CD1c-positive myeloid dendritic cell (primary cell): ENCODE measurements at regions not wholly inside any gene's neighbourhood (a gene's known extent, or its start where the extent isn't known, plus 50 kb on each side); places are given as distances from the start of the nearest gene placed in this dataset.
"Not testable (repeated sequence)": the region's sequence is repeated elsewhere in the genome, so short reads cannot be mapped to it uniquely, and the experiment has no call there.

Source experiments
- DNase-seq: peaks from one replicate; pipeline ENCODE4 v3.0.0-alpha.2; 2016; ENCODE audit errors: extremely low spot score

DNA sequence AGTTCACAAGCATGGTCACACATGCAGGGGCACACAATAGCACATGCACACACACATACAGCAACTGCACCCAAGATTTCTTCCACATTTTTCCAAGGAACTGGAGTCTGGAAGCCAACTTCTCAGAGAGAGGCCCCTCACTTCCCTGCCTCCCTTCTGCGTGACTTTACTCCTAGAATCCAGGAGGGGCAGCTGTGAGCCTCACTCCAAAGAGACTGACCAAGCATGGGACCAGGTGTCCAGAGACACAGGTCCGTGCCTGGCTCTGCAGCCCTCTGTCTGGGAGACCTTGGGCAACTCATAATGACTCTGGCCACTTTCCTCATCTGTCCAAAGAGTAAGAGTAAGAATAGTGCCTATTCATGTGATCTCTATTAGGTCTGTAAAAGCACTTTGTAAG, 104.7 kb upstream of the TMEM132E start:
- DNase-seq: no peak

DNA sequence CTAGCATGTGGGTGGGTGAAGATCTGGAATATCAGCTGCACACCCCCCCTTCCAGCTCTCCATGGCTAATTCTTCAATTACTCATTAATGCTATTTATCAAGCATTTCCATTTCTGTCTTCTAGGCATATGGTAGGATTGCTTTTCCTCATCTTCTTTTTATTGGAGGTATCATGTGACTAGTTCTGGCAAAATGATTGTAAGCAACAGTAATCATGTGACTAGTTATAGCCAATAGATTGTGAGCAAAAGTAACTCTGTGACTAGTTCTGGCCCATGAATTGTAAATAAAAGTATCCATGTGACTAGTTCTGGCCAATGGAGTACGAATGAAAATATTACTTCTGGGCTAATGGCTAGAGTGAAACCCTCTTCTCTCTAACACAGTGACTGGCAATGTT, 107.0 kb upstream of the TMEM132E start:
- no peak for DNase-seq

DNA sequence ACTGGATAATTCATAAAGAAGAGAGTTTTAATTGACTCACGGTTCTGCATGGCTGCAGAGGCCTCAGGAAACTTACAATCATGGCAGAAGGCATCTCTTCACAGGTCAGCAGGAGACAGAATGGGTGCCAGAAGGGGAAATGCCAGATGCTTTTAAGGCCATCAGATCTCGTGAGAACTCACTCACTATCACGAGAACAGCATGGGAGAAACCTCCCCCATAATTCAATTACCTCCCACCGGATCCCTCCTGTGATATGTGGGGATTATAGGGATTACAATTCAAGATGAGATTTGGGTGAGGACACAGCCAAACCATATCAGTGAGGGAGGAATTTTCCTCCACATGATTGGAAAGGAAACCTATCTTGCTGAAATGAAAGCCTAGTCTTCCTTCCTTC, 108.1 kb upstream of the TMEM132E start:
- DNase-seq: not testable (repeated sequence)

DNA sequence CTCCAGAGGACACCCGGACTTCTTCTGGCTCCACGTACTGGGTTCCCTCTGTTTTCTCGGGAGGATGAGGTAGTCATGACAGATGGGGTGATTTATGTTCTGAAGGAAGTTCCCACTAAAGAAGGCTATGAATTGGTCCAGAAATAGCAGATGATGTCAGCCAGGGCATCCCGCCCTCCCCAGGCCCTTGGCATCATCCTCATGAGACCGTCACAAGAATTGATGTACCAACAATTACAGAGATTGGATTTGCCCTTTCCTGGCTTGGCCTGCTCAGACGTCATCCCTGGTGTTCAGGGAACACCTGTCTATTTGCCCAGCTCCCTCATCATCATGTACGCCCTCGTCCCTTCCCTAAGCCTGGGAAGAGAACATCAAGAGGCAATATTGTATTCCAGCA, 102.8 kb upstream of the CCL1 start:
- DNase-seq: no peak

DNA sequence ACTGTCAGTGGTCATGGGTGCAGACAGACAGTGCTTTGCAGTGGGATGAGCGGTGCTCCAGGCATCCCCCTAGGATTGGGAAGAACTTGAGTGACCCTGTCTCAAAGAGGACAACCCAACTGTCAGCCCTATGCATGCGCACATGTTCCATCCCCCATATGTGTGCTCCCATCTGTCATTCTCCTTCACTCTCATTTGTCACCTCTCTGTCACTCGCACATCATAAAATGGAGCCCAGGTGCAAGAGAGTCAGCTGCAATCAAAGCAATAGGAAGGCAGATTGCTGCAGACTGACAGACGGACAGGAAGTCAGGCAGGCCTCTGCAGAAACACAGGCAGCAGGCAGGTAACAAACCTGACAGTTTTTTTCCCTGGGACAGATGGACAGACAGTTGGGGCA, 101.8 kb upstream of the CCL1 start:
- DNase-seq: no peak

DNA sequence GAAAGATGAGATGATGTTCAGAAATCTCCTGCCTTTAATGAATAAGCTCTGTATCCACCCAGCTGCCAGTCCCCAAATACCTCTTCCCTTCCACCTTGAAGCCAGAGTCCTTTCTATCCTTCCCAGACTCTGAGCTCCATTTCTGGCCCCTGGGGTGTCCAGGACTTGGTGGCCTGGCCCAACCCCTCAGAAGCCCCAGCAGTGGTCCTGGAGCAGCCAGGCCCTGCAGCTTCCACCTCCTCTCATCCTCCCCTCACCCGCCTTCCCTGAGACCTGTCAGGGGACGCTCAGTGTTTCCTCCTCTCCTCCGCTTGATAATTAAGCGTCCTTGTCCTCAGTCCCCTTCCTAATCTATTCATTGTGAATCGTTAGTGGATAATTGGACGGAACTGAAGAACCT, 95.2 kb upstream of the CCL1 start:
- DNase-seq: no peak

DNA sequence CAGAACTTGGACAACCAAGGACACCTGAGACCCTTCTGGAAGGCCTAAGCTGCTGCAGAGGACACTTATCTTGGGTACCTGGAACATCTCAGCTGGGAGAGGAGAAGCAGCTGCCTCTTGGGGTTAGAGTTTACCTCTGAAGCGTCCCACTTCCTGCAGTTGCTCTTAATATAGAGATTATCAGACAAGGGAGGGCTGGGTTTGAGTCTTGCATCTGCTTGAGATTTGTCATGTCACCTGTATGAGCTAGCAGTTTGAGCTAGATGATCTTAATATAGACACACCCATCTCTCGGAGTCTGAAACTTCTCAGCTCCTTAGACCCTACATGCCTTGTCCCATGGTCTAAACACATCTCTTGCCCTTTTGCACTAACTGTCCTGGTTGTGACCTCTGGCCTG, 93.1 kb upstream of the CCL1 start:
- no peak for DNase-seq

DNA sequence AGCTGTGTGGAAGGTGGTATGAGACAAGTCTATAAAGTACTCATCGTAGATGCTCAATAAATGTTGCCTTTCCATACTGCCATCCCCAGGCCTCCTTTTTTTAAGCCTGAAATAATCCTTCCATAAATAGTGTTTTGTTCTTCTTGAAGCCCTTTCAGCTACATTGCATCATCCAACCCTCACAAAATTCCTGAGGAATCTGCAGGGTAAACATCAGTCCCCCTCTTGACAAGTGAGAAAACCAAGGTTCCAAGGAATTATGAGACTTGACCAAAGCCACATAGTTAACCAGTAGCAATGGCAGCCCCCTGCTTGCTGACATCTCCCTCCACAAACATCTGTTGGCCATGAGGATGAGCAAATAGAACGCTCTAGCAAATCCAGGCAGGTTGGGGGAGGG, 89.7 kb upstream of the CCL1 start:
- no peak for DNase-seq

DNA sequence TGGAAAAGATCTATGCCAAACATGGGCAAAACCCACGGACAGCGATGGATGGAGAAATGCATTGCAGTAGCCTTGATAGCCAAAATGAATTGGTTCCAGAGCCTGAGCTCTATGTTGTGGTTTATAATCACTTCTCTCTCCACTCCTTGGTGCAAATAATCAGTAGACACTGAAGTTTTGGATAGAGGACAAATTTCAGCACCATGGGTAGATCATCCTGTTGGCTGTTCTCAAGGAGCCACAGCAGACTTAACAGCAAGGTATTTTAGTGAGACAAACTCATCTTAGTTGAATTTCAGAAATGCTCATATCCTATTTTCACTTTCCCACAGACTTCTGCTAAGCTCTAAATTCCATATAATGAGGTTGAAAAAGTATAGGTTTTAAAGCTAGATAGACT, 88.3 kb upstream of the CCL1 start:
- DNase-seq: no peak

DNA sequence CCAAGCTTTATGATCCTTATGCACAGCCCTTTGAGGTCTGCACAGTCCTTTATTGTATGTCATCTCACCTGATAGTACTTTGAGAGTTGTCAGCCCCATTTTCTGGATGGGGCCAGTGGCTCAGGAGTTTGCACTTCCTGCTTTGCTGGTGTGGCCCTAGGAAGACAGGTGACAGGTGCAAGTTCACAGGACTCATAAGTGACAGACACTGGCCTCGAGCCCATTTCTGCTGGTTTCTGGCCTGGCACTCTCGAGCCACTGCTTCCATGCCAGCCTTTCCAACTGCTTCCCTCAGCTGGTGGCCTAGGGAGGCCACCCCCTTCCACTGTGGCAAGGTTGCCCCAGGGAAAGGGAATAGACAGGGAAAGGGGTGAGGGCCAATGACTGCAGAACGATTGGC, 84.4 kb upstream of the CCL1 start:
- no peak for DNase-seq

DNA sequence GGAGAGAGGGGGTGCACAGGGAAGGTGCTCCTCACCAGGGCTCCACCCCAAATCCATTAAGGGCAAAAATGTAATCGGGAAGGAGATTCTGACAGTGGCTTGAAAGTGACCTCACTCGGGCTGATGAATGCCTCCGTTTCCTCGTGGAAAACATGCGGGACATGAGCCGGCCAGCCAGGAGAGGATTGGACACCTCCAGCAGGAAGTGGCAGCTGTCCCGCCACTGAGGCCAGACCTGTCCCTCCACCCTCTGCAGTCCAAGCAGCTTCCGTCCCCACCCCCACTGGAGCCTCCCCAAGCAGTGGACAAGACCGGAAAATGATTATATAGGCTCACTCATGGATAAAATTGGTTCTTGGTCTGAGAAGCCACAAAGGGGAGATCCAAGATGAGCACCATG, 82.1 kb upstream of the CCL1 start:
- DNase-seq: no peak

DNA sequence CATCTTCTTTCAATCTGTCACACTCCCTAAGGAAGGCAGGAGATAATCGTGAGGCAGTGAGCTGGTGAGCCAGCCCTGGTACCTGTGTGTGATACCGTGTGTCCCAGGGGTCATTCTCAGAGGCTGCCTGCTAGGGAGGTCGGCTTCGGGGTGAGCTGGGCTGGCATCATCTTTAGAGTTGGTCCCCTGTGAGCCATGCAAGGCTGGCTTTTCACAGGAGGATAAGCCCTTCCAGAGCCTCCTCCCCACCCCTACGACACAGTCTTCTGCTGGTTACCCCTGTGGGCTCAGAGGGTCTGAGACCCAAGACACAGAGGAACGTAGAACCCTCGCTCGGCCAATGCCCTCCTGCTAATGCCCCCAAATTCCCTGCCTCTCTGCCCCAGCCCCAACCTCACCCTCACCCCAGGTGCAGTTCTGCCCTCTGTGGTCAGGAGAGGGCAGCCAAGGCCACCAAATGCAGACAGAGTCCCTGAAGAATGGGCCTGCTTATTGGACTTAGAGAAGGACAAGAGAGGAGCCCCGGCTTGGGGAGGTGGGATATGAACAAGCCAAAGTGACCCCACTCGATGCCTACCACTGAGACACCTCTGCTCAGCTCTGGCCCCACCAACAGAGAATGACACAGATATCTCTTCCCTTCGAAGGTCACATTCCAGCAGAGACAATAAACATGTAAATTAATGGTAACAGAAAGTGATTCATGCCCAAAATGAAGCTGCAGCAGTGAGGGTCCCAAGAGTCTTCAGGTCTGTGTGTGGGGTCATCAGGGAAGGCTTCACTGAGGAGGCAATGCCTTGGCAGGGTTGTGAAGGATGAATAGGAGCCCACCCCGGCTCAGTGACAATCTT, 80.8 kb upstream of the CCL1 start:
- DNase-seq: no peak

DNA sequence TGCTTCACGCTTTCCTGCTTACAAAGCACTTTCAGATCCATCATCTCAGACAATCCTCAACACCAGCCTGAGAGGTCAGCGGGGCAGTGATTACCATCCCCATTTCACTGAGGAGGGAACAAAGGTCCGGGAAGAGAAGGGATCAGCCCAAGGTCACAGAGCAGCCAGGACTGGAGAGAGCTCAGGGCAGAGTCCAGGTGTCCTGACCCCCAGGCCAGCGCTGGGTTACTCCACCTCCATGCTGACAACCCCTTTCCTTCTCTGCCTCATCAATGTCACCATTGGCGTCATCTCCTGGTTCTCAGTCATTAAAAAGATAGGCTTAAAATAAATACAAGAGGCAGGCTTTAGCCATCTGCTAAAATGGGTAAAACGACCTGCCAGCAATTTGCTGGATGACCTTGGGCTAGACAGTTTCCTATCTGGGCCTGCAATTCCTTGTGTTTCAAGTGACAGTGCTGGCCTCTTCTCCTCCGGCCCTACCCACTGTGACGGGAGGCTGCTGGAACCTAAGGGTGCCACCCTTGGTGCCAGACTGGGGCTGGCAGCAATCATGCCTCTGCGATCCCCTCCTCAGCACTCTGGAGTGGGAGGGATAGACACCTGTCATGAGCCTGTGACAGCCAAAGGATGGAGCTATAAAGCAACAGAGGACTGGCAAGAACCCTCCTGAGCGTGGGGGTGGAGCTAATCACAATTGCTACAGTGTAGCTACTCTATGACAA, 79.5 kb upstream of the CCL1 start:
- no peak for DNase-seq

DNA sequence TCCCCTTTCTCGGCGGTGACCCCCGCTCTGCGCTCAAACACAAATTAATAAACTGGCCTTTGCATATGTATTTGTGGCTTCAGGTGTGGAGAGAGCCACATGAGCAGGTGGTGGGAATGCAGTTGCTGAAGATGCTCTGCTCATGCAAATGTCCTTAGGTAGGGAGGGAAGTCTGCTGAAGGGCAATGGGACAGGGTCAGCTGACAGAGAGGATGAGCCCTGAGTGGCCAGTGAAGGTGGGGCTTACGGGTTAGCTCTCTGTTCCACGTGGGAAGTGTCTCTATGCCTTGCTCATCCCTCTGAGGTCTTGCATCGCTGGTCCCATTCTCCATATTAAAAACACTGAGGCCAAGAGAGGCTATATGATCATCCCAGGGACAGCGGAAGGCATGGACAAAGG, 74.2 kb upstream of the CCL1 start:
- DNase-seq: no peak

DNA sequence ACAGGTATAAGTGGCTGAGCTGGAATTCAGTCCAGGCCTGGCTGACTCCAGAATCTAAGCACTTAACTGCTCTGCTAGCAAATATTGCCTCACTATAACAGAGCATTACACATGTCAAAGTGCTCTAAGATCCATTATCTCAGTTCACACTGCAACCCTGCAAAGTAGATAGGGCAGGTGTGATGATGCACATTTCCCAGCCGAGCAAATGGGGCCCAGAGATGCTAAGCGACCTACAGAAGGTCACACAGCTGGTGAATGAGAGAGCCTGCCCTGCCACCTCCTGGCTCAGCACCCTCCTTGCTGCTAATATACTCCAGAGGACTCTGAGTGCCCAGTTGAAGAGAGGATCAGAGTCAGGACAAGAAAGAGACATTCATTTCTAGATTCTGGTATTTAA, 73.6 kb upstream of the CCL1 start:
- no peak for DNase-seq

DNA sequence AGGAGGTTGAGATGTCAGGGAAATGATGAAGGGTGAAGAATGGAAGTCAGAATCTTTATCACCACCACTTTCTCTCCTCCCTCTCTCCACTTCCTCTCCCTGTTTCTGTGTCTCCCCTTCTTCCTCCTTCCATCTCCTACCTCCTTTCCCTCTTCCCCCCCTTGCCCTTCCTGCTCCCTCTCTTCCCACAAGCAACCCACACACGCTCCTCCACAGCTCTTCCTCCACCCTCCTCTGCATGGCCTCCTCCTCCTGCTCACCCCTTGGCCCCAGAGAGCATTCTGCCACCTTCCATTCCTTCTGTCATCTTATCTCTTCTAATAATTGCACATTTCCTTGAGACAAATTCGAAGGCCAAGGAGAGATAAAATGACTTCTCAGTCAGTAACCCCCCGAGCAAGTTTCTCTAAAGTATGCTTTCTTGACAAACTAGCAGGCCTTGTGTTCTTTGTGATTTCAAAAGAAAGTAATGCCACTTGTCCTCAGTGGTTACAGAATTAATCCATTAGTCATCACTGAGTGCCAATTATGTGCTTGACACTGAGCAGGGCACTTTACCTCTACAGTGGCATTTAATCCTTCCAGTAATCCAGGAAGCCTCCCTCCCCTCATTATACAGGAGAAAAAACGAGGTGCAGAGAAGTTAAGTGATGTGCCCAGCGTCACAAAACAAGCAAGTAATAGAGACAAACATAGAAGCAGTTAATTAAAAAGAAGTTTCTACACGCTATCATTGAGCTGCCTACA, 72.3 kb upstream of the CCL1 start:
- no peak for DNase-seq

DNA sequence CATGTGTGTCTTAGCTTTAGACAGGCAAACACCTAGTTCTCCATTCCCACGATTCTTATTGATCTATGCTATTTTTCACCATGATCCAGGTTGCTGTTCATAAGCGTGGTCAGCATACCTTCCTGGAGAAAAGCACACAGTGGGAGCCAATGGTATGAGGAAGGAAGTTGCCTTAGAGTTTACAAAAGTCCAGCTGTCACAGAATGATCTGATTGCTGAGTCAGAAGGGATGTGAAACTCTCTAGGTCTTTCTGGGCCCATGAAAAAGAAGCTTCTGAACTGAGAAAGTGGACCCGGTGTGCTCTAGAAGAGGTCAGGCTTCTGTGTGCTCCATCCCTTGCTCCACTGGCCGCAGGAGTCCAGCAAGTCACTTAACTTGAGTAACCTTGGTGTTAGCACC, 71.0 kb upstream of the CCL1 start:
- peak; percentile 68 for DNase-seq

DNA sequence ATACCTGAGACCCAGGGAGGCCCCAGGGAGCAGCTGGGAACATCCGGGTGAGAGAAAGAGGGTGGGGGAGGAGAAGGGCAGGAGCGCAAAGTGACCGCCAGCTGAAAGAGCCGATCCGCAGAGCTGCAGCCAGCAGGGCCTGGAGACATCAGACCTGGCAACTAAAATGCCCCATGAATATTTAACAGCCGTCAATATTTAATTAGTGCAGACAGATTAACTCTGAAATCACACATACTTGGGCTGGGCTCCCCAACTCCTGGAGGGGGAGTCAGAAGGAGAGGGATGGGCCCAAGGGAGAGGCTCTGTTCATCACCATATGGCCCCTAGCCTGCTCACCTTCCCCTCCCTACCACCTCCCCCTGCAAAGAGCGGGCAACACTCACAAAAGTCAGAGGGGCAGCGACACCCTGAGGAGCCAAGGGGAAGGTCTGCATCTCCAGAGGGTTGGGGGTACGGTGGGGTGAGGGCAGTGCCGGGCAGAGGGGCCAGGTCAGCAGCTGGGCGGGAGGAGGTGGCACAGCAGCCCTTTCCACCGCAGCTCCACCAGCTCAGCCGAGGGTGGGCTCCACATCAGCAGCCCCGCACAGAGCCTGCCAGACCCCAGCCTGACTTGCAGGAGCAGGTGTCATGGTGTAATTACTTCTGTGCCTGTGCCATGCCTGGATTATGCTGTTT, 61.9 kb upstream of the CCL1 start:
- no peak for DNase-seq

DNA sequence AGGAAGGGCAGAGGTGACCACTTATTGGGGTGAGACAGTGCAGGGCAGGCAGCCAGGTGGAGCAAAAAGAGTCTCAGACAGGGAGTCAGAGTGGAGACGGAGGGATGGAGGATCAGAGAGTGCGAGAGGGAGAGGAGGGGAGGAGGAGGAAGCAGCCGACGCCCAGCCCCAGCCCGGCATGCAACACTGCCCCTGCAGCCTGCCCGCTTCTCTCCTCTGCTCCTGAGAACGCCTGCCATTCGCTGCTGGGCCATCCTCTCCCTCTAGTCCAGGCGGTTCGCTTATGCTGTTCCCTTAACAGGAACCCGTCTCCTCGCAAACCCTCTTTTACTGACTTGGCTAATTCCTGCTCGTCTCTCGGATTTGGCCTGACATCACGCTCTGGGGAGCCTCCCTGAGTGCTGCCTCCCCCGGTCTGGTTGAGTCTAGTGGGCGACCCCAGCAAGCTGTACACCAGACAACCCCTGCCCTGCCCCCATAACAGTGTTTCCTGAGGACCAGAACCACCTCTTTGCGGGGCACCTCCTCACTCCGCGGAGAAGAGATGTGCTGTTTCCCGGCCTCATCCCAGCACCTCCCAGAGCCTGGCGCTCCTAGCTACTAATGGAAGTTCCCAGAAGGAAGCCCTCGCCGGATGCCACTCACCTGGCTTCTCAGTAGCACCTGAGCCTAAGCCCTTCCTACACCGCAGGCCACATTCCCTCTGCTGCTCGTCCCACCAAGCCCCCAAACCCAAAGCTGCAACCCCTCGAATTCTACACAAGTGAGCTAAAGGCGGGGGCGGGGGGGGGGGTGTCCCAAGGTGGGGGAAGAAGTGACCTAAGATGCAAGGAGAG, 61.2 kb upstream of the CCL1 start:
- no peak for DNase-seq

DNA sequence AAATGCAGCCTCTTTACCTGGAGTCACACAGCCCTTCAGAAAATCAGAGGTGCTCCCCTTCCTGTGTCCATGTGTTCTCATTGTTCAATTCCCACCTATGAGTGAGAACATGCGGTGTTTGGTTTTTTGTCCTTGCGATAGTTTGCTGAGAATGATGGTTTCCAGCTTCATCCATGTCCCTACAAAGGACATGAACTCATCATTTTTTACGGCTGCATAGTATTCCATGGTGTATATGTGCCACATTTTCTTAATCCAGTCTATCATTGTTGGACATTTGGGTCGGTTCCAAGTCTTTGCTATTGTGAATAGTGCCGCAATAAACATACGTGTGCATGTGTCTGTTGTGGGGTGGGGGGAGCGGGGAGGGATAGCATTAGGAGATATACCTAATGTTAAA, 60.3 kb upstream of the CCL1 start:
- not testable (repeated sequence) for DNase-seq

DNA sequence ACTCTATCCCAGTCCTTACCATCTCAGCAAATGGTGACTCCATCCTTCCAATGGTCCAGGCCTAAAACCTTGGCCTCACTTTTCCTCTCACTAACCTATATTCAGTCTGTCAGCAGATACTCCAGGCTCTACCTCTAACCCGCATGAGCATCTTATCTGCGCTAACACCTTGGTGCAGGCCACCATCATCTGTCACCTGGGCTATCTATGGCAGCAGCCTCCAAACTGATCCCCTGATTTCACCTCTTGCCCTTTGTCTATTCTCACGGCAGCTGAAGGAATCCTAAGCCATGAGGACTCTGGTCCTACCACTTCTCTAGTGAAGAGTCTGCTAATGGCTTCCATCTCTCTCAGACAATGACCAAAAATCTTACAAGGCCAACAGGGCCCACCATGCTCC, 57.9 kb upstream of the CCL1 start:
- no peak for DNase-seq
